Activated gamma-delta T cell treated with anti-CD3 and anti-CD28 coated beads, Interleukin-2, amount 50 U/mL, for 16 hours (primary cell): ENCODE measurements at regions not wholly inside any gene's neighbourhood (a gene's known extent, or its start where the extent isn't known, plus 50 kb on each side); places are given as distances from the start of the nearest gene placed in this dataset.
"Not testable (repeated sequence)": the region's sequence is repeated elsewhere in the genome, so short reads cannot be mapped to it uniquely, and the experiment has no call there.

ENCODE experiments used
- DNase-seq: peaks from one replicate; pipeline ENCODE4 v3.0.0-alpha.2; 2020; ENCODE audit warnings: low read depth

- no peak for DNase-seq
Measured at GRCh38 chr9:75672478-75672877, 218.0 kb upstream of the PCSK5 start.

- DNase-seq: no peak
Measured at GRCh38 chr9:75683591-75683990, 206.9 kb upstream of the PCSK5 start.

- no peak for DNase-seq
Measured at GRCh38 chr9:75685062-75685461, 205.4 kb upstream of the PCSK5 start.

GRCh38 chr9:75687359-75687953, 203.0 kb upstream of the PCSK5 start:
- no peak for DNase-seq

GRCh38 chr9:75690551-75690950, 199.9 kb upstream of the PCSK5 start:
- not testable (repeated sequence) for DNase-seq

- DNase-seq: no peak
Measured at GRCh38 chr9:75691408-75691807, 199.1 kb upstream of the PCSK5 start.

GRCh38 chr9:75692309-75692708, 198.2 kb upstream of the PCSK5 start:
- no peak for DNase-seq

GRCh38 chr9:75695921-75696320, 194.6 kb upstream of the PCSK5 start:
- DNase-seq: no peak

- DNase-seq: no peak
Measured at GRCh38 chr9:75699017-75699416, 191.5 kb upstream of the PCSK5 start.

- DNase-seq: no peak
Measured at GRCh38 chr9:75699625-75700251, 190.7 kb upstream of the PCSK5 start.

- DNase-seq: no peak
Measured at GRCh38 chr9:75700252-75700640, 190.2 kb upstream of the PCSK5 start.

- DNase-seq: no peak
Measured at GRCh38 chr9:75707191-75707590, 183.3 kb upstream of the PCSK5 start.

- no peak for DNase-seq
Measured at GRCh38 chr9:75709698-75710097, 180.8 kb upstream of the PCSK5 start.

- DNase-seq: no peak
Measured at GRCh38 chr9:75712700-75713099, 177.8 kb upstream of the PCSK5 start.

- DNase-seq: no peak
Measured at GRCh38 chr9:75713335-75713734, 177.1 kb upstream of the PCSK5 start.

- no peak for DNase-seq
Measured at GRCh38 chr9:75715360-75715759, 175.1 kb upstream of the PCSK5 start.

- no peak for DNase-seq
Measured at GRCh38 chr9:75718677-75719076, 171.8 kb upstream of the PCSK5 start.

GRCh38 chr9:75728391-75728790, 162.1 kb upstream of the PCSK5 start:
- DNase-seq: no peak

- DNase-seq: no peak
Measured at GRCh38 chr9:75734802-75735201, 155.7 kb upstream of the PCSK5 start.

GRCh38 chr9:75739884-75740611, 150.4 kb upstream of the PCSK5 start:
- DNase-seq: no peak

GRCh38 chr9:75743855-75744254, 146.6 kb upstream of the PCSK5 start:
- DNase-seq: no peak

- DNase-seq: no peak
Measured at GRCh38 chr9:75754080-75754479, 136.4 kb upstream of the PCSK5 start.

GRCh38 chr9:75775166-75775565, 115.3 kb upstream of the PCSK5 start:
- no peak for DNase-seq
